ENCODE measurements at regions not wholly inside any gene's neighbourhood (a gene's known extent, or its start where the extent isn't known, plus 50 kb on each side); places are given as distances from the start of the nearest gene placed in this dataset.

DNA sequence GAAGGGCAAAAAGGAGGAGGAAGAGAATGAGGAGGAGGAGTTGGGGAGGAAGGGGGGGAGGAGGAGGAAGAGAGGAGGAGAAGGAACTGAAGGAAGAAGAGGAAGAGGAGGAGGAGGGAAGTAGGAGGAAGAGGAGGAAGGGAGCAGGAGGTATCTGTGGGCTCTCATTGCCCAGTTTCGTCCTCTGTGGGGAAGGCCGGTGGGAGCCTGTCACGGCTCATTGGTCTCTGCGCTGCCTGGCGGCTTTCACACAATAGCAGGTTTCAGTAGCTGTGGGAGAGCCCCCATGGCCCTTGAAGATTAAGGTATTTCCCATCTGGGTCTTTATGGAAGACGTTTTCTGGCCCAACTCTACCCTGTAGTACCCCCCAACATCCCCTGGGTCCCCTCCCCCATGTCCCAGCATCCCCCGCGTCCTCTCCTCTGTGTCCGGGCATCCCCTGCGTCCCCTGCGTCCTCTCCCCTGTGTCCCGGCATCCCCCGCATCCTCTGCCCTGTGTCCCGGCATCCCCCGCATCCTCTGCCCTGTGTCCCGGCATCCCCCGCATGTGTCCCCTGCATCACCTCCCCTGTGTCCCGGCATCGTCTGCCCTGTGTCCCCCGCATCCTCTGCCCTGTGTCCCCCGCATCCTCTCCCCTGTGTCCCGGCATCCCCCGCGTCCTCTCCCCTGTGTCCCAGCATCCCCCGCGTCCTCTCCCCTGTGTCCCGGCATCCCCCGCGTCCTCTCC lies 278.2 kb upstream of the SFSWAP start:
- TF ChIP-seq POLR2A (IDR thresholded peaks at IDR 0.05) (no peak), CTCF (IDR thresholded peaks at IDR 0.05) (no peak)

Data from lower leg skin (tissue), 3 donors.